Adipocyte (in vitro differentiated cells): ENCODE measurements at regions not wholly inside any gene's neighbourhood (a gene's known extent, or its start where the extent isn't known, plus 50 kb on each side); places are given as distances from the start of the nearest gene placed in this dataset.
"Not testable (repeated sequence)": the region's sequence is repeated elsewhere in the genome, so short reads cannot be mapped to it uniquely, and the experiment has no call there.

ENCODE experiments used
- DNase-seq: peaks from one replicate; pipeline ENCODE4 v3.0.0-alpha.2; 2015; ENCODE audit warnings: low read depth
- H3K27me3 ChIP-seq: replicated peaks from 2 replicates; pipeline ENCODE4 v1.7.0; 2013; ENCODE audit warnings: mild to moderate bottlenecking, low read length, moderate library complexity; ENCODE audit not compliant: control insufficient read depth, insufficient read depth
- H3K36me3 ChIP-seq: 2 replicates; pipeline ENCODE4 v1.7.0; 2013; ENCODE audit warnings: low read length, mild to moderate bottlenecking, moderate library complexity; ENCODE audit not compliant: control insufficient read depth, insufficient read depth, severe bottlenecking
- H3K4me1 ChIP-seq: 2 replicates; pipeline ENCODE4 v1.7.0; 2013; ENCODE audit warnings: mild to moderate bottlenecking, low read length, moderate library complexity; ENCODE audit not compliant: control insufficient read depth, insufficient read depth
- H3K4me3 ChIP-seq: 2 replicates; pipeline ENCODE4 v1.7.0; 2013; ENCODE audit warnings: mild to moderate bottlenecking, low read length, moderate library complexity
- H3K9ac ChIP-seq: 2 replicates; pipeline ENCODE4 v1.7.0; 2013; ENCODE audit warnings: mild to moderate bottlenecking, low read length, moderate library complexity
- H3K9me3 ChIP-seq: 2 replicates; pipeline ENCODE4 v1.7.0; 2013; ENCODE audit warnings: mild to moderate bottlenecking, low read length, moderate library complexity; ENCODE audit not compliant: control insufficient read depth

GRCh38 chr14:43853541-43853940 lies 653.5 kb downstream of the FSCB start:
- DNase-seq = no peak
- Histone ChIP-seq H3K4me1 (no peaks in the 10 kb centered on the region), H3K27me3 (no peaks in the 10 kb centered on the region), H3K9me3 (no peaks in the 10 kb centered on the region), H3K4me3 (no peak overlapping the region), H3K36me3 (no peaks in the 10 kb centered on the region), H3K9ac (no peak overlapping the region)

- Histone ChIP-seq H3K9me3 (peaks cover 7% of the 10 kb centered on the region), H3K4me3 (no peak overlapping the region), H3K36me3 (no peaks in the 10 kb centered on the region), H3K27me3 (no peaks in the 10 kb centered on the region), H3K4me1 (no peaks in the 10 kb centered on the region), H3K9ac (no peak overlapping the region)
- no peak for DNase-seq
Observed at GRCh38 chr14:43803076-43803689, 703.9 kb downstream of the FSCB start.

GRCh38 chr14:43795600-43796228 lies 711.4 kb downstream of the FSCB start:
- no peak for DNase-seq
- no peaks in the 10 kb centered on the region for H3K4me1 ChIP-seq
- no peaks in the 10 kb centered on the region for H3K36me3 ChIP-seq
- no peak overlapping the region for H3K9ac ChIP-seq
- H3K4me3 ChIP-seq = no peak overlapping the region
- H3K9me3 ChIP-seq = no peaks in the 10 kb centered on the region
- no peaks in the 10 kb centered on the region for H3K27me3 ChIP-seq

- no peak overlapping the region for H3K9ac ChIP-seq
- DNase-seq = no peak
- no peaks in the 10 kb centered on the region for H3K27me3 ChIP-seq
- no peaks in the 10 kb centered on the region for H3K4me1 ChIP-seq
- no peaks in the 10 kb centered on the region for H3K9me3 ChIP-seq
- H3K4me3 ChIP-seq = no peak overlapping the region
- H3K36me3 ChIP-seq = no peaks in the 10 kb centered on the region
Observed at GRCh38 chr14:43793579-43793978, 713.5 kb downstream of the FSCB start.

GRCh38 chr14:43792980-43793379 lies 714.1 kb downstream of the FSCB start:
- Histone ChIP-seq H3K36me3 (no peaks in the 10 kb centered on the region), H3K4me1 (no peaks in the 10 kb centered on the region), H3K27me3 (no peaks in the 10 kb centered on the region), H3K9me3 (no peaks in the 10 kb centered on the region), H3K9ac (no peak overlapping the region), H3K4me3 (no peak overlapping the region)
- no peak for DNase-seq

GRCh38 chr14:43790681-43791080 lies 716.4 kb downstream of the FSCB start:
- Histone ChIP-seq H3K36me3 (no peaks in the 10 kb centered on the region), H3K27me3 (no peaks in the 10 kb centered on the region), H3K4me1 (no peaks in the 10 kb centered on the region), H3K9ac (no peak overlapping the region), H3K4me3 (no peak overlapping the region), H3K9me3 (no peaks in the 10 kb centered on the region)
- DNase-seq = no peak

GRCh38 chr14:43789458-43789857 lies 717.6 kb downstream of the FSCB start:
- Histone ChIP-seq H3K9me3 (no peaks in the 10 kb centered on the region), H3K9ac (no peak overlapping the region), H3K4me3 (no peak overlapping the region), H3K4me1 (no peaks in the 10 kb centered on the region), H3K27me3 (no peaks in the 10 kb centered on the region), H3K36me3 (no peaks in the 10 kb centered on the region)
- DNase-seq = no peak

- no peak for DNase-seq
- Histone ChIP-seq H3K27me3 (no peaks in the 10 kb centered on the region), H3K9me3 (no peaks in the 10 kb centered on the region), H3K9ac (no peak overlapping the region), H3K36me3 (no peaks in the 10 kb centered on the region), H3K4me1 (no peaks in the 10 kb centered on the region), H3K4me3 (no peak overlapping the region)
Observed at GRCh38 chr14:43786066-43786762, 720.9 kb downstream of the FSCB start.

GRCh38 chr14:43784432-43784831 lies 722.7 kb downstream of the FSCB start:
- not testable (repeated sequence) for H3K36me3 ChIP-seq, H3K4me3 ChIP-seq, DNase-seq, H3K4me1 ChIP-seq, H3K27me3 ChIP-seq, H3K9me3 ChIP-seq, H3K9ac ChIP-seq

- no peak for DNase-seq
- Histone ChIP-seq H3K9ac (no peak overlapping the region), H3K36me3 (no peaks in the 10 kb centered on the region), H3K27me3 (no peaks in the 10 kb centered on the region), H3K4me3 (no peak overlapping the region), H3K9me3 (peaks cover 13% of the 10 kb centered on the region), H3K4me1 (no peaks in the 10 kb centered on the region)
Observed at GRCh38 chr14:43778937-43779639, 728.0 kb downstream of the FSCB start.

- peaks cover 13% of the 10 kb centered on the region for H3K9me3 ChIP-seq
Observed at GRCh38 chr14:43778570-43778936, 728.5 kb downstream of the FSCB start.

More at GRCh38 chr14:43778570-43778936, 728.5 kb downstream of the FSCB start:
- Histone ChIP-seq H3K4me1 (no peaks in the 10 kb centered on the region), H3K36me3 (no peaks in the 10 kb centered on the region), H3K9ac (no peak overlapping the region), H3K27me3 (no peaks in the 10 kb centered on the region), H3K4me3 (no peak overlapping the region)
- no peak for DNase-seq
